ENCODE measurements at regions not wholly inside any gene's neighbourhood (a gene's known extent, or its start where the extent isn't known, plus 50 kb on each side); places are given as distances from the start of the nearest gene placed in this dataset.

DNA sequence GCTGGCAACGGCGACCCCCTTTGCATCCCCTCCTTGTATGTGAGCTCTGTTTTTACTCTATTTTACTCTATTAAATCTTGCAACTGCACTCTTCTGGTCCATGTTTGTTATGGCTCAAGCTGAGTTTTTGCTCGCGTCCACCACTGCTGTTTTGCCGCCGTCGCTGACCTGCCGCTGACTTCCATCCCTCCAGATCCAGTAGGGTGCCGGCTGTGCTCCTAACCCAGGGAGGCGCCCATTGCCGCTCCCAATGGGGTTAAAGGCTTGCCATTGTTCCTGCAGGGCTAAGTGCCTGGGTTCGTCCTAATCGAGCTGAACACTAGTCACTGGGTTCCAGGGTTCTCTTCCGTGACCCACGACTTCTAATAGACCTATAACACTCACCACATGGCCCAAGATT lies 2704.4 kb downstream of the PCDH9 start:
- TF ChIP-seq, protein P1, sequence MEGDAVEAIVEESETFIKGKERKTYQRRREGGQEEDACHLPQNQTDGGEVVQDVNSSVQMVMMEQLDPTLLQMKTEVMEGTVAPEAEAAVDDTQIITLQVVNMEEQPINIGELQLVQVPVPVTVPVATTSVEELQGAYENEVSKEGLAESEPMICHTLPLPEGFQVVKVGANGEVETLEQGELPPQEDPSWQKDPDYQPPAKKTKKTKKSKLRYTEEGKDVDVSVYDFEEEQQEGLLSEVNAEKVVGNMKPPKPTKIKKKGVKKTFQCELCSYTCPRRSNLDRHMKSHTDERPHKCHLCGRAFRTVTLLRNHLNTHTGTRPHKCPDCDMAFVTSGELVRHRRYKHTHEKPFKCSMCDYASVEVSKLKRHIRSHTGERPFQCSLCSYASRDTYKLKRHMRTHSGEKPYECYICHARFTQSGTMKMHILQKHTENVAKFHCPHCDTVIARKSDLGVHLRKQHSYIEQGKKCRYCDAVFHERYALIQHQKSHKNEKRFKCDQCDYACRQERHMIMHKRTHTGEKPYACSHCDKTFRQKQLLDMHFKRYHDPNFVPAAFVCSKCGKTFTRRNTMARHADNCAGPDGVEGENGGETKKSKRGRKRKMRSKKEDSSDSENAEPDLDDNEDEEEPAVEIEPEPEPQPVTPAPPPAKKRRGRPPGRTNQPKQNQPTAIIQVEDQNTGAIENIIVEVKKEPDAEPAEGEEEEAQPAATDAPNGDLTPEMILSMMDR (IDR thresholded peaks at IDR 0.05) = no peak

GRCh38 chr13:64510747-64511146 lies 2719.4 kb downstream of the PCDH9 start:
- TF ChIP-seq, protein P1 (IDR thresholded peaks at IDR 0.05) = no peak

DNA sequence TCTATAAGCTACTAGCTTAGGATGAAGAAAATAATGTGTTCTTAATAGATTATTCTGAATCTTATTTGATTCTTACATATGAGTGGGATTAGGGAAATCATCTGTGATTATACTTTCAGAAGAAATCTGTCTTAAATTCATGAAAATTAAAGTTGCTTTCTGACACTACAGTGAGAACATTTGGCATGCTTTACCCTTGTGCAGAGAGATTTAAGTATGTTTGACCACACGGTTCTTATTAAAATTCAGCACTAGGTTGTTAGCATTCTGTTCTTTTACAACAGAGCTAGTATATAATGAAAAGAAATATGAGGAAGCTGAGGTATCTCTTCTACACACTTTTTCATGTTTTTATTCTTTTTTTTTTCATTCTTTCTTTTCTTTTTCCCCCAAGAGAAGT lies 2723.9 kb downstream of the PCDH9 start:
- TF ChIP-seq, protein P1 (IDR thresholded peaks at IDR 0.05) = no peak

DNA sequence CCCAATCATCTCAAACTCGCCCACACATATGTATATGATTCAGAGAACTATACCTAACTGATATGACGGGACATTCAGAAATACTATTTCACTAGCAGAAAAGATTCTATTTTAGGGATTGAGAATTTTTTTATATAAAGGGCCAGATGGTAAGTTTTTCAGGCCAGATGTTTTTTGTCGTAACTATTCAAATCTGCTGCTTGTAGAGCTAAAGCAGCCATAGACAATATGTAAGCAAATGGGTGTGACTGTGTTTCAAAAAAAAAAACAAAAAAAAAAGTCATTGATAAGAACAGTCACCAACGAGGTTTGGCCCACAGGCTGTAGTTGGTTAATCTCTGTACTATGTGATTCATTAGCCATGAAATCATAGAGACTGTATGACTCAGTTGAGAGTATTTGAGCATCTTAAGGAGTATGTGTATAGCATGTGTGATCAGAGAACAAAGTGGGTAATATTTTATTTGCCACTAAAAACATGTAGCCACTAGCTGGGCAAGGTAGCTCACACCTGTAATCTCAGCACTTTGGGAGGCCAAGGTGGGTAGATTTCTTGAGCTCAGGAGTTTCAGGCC lies 2724.7 kb downstream of the PCDH9 start:
- TF ChIP-seq, protein P1 (IDR thresholded peaks at IDR 0.05) = no peak

GRCh38 chr13:64488731-64489130 lies 2741.4 kb downstream of the PCDH9 start:
- TF ChIP-seq, protein P1 (IDR thresholded peaks at IDR 0.05) = no peak

DNA sequence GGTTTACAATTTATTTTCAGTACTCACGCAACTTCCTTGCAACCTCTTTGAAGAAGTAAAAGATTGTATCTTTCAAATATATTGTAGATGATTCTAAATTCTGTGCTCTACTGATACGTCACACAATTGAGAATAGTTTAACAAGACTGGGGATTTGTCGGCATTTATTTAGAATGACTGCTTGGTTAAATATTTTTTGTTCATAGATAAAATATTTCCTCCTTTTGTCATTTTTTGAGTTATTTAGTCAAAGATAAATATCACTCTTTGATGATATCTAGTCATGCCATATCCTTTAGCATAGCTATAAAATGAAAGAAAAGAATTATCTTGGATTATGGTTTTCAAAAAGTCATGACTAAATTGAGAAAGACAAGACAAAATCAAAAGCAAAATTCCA lies 2747.8 kb downstream of the PCDH9 start:
- TF ChIP-seq, protein P1 (IDR thresholded peaks at IDR 0.05) = no peak

DNA sequence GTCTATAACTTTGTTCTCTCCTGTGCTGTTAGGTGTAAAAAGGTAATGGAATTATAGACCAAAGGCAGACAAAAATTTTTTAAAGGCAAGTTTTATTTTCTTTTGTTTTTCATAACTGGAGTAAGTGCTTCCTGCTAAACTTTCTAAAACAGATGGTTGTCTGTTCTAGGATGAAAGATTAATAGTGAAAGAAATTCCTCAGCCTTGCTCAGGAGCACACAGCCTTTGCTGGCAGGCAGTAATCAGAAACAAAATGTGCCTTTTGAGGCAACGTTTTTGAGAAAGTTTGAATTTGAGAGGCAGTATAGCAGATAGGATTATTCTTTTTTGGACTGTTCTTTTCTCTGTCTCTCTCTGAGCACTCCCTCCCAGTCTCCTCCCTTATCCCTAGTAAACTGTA lies 2749.5 kb downstream of the PCDH9 start:
- TF ChIP-seq, protein P1 (IDR thresholded peaks at IDR 0.05) = no peak

- TF ChIP-seq, protein P1 (IDR thresholded peaks at IDR 0.05) = no peak
Measured at GRCh38 chr13:64480211-64480610, 2749.9 kb downstream of the PCDH9 start.

All from LNCAP (cell line).